Stimulated activated naive B cell treated with anti-CD40 and anti-IgM and Interleukin-4, amounts not matched to agents 10 μg/mL and 1 μg/mL and 100 μg/mL, for 72 hours (primary cell): ENCODE measurements at regions not wholly inside any gene's neighbourhood (a gene's known extent, or its start where the extent isn't known, plus 50 kb on each side); places are given as distances from the start of the nearest gene placed in this dataset.

Experiments used
- ATAC-seq, 2 donors: fragments of 150-1000 bp; cut with Tn5 transposase; replicated peaks; 2 replicates each; pipeline ENCODE4 v1.10.0; 2021; ENCODE audit warnings: moderate library complexity in 1 of 2
- DNase-seq: peaks from one replicate; pipeline ENCODE4 v3.0.0; 2021
- H3K27ac Mint-ChIP-seq: one replicate; pipeline ENCODE4 v1.8.0; 2022; ENCODE audit warnings: mild to moderate bottlenecking, mixed read lengths
- H3K27me3 Mint-ChIP-seq, 2 donors: one replicate each; pipeline ENCODE4 v1.8.0; 2022; ENCODE audit warnings: mixed read lengths in 2 of 2
- H3K36me3 Mint-ChIP-seq, 2 donors: one replicate each; pipeline ENCODE4 v1.8.0; 2022; ENCODE audit warnings: mixed read lengths in 2 of 2, mild to moderate bottlenecking in 1 of 2
- H3K4me1 Mint-ChIP-seq, 2 donors: one replicate each; pipeline ENCODE4 v1.8.0; 2022; ENCODE audit warnings: mixed read lengths in 2 of 2, mild to moderate bottlenecking in 1 of 2
- H3K4me3 Mint-ChIP-seq, 2 donors: one replicate each; pipeline ENCODE4 v1.8.0; 2022; ENCODE audit warnings: mild to moderate bottlenecking in 2 of 2, mixed read lengths in 2 of 2, moderate library complexity in 1 of 2
- H3K9me3 Mint-ChIP-seq, 2 donors: one replicate each; pipeline ENCODE4 v1.8.0; 2022; ENCODE audit warnings: mixed read lengths in 2 of 2, mild to moderate bottlenecking in 1 of 2

DNA sequence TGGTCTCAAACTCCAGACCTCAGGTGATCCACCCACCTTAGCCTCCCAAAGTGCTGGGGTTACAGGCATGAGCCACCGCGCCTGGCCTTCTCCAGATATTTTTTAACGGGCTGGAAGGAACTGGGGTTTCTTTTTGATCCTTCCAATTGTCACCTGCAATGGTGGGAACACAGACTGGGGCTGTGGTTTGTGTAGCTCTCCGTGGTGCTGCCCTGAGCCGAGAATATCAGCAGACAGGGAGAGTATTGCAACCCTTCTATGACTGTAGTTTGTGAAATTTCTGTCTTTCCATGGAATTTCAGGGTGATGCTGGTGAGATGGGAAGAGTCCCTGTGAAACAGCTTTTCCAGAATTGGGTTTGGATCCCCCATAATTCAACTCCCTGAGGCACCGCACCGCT, 263.5 kb downstream of the ENGASE start:
- no peak for ATAC-seq
- H3K4me3 Mint-ChIP-seq: no peak overlapping the region
- H3K36me3 Mint-ChIP-seq: no peaks in the 10 kb centered on the region
- no peaks in the 10 kb centered on the region for H3K9me3 Mint-ChIP-seq
- no peak for DNase-seq
- peaks cover 19 to 20% of the 10 kb centered on the region in 2 donors for H3K27me3 Mint-ChIP-seq
- H3K27ac Mint-ChIP-seq: no peak overlapping the region
- H3K4me1 Mint-ChIP-seq: peaks cover 29 to 47% of the 10 kb centered on the region in 2 donors

DNA sequence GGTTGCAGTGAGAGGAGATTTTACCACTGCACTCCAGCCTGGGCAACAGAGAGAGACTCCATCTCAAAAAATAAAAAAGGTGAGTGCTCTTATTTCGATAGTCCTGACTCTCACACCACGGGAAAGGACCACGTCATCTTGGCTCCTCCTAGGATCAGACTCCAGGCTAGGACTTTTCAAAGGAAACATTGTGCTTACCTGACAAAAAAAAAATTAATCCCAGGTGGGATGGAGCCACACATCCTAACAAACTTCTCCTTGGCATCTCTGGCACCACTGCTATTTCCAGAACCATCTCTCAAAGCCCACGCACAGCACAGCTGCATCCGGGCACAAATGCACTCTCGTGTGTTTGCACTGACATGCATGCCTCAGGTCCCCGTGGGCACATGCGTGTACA, 262.4 kb downstream of the ENGASE start:
- no peak for ATAC-seq

DNA sequence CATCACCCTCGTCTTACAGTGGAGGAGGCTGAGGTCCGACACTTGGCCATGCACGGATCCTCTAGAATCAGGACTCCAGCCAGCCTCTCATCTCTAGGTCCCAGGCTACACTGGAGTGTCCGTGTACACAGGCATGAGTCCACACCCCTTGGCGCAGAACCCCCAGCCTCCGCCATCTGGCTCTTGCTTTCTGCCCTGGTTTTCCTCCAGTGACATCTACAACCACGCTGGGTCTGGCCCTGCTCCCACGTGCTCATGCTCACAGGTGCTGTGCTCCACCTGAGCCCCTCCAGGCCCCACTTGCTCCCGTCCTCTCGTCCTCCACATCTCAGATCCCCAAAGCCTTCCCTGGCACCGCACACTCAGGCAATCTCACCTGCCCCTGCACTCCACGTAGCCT, 260.8 kb downstream of the ENGASE start:
- ATAC-seq: no peak
- H3K4me1 Mint-ChIP-seq: peaks cover 23 to 24% of the 10 kb centered on the region in 2 donors
- H3K9me3 Mint-ChIP-seq: no peaks in the 10 kb centered on the region
- no peak overlapping the region for H3K4me3 Mint-ChIP-seq
- no peak for DNase-seq
- no peak overlapping the region for H3K27ac Mint-ChIP-seq
- peaks cover 41 to 45% of the 10 kb centered on the region in 2 donors for H3K27me3 Mint-ChIP-seq
- H3K36me3 Mint-ChIP-seq: no peaks in the 10 kb centered on the region

More for the DNA sequence above, 262.4 kb downstream of the ENGASE start:
- Mint-ChIP-seq H3K36me3 (no peaks in the 10 kb centered on the region), H3K27ac (no peak overlapping the region), H3K4me1 (peaks cover 28 to 38% of the 10 kb centered on the region in 2 donors), H3K27me3 (peaks cover 26 to 29% of the 10 kb centered on the region in 2 donors), H3K4me3 (no peak overlapping the region), H3K9me3 (no peaks in the 10 kb centered on the region)
- DNase-seq: no peak

DNA sequence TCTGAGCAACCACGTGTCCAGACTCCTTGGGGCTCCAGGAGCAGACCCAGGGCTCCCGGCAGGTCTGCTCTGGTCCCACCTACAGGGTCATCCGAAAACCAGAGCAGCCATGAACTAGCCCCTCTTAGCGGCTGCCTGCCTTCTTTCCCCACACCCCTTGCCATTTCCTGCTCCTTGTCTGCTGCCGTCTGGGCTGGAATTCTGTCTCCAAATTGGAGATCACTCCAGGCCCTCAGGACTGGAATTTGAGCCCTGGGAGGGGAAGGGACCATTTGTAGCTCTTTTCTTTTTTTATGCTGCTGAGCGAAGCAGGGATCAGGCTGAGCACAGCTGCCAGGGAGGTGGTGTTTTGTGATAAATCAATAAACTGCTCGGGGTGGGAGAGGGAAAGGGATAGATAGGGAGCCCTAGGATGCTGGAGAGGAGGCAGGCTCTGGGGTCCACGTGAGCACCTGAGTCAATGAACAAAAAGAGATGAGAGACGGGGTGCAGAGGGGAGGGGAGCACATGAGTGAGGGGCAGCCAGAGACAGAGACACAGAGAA, 257.5 kb downstream of the ENGASE start:
- ATAC-seq: no peak

DNA sequence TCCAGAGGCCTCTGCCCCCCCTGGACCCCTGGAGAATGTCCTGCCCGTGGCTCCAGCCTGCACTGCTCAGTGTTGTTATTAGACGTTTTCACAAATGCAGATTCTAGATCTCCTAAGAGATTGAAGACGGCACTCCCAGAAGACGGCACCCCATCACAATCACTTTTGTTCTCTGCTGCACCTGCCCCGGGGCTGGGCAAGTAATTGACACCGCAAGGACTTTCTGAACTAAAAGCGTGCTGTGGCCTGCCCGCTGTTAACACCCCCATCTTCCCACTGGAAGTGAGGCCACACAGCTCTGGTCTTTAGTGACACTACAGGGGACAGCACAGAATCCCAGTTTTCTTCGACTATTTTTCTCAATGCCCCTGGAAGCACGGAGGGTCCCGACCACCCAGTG, 256.9 kb downstream of the ENGASE start:
- no peak overlapping the region for H3K27ac Mint-ChIP-seq
- no peak overlapping the region for H3K4me3 Mint-ChIP-seq
- no peaks in the 10 kb centered on the region for H3K36me3 Mint-ChIP-seq
- no peak for ATAC-seq
- no peak for DNase-seq
- H3K9me3 Mint-ChIP-seq: no peaks in the 10 kb centered on the region
- H3K27me3 Mint-ChIP-seq: peaks cover 68 to 81% of the 10 kb centered on the region in 2 donors
- peaks cover 0 to 7% of the 10 kb centered on the region in 2 donors for H3K4me1 Mint-ChIP-seq

More for the DNA sequence above, 257.5 kb downstream of the ENGASE start:
- Mint-ChIP-seq H3K4me1 (peaks cover 0 to 7% of the 10 kb centered on the region in 2 donors), H3K9me3 (no peaks in the 10 kb centered on the region), H3K36me3 (no peaks in the 10 kb centered on the region), H3K4me3 (no peak overlapping the region), H3K27ac (no peak overlapping the region), H3K27me3 (peaks cover 65 to 75% of the 10 kb centered on the region in 2 donors)
- no peak for DNase-seq

DNA sequence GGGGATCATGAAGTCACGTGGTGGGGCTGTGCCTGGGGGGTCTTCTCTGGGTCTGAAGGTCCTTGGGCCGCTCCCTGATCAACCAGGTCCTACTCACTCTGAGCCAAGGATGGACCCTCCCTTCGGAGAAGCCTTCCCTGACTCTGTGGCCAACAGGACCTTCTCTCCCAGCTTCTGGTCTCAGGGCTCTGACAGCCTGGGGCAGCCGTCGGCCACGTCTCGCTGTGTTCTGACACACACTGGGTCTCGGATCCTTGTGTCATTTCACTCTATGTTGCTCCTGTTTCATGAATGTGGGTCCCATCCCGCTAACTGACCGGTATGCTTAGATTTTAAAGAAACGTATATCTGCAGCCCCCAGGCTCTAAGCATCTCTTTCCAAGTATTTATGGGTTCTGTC, 256.1 kb downstream of the ENGASE start:
- no peak for DNase-seq
- H3K9me3 Mint-ChIP-seq: no peaks in the 10 kb centered on the region
- ATAC-seq: peak in 1 of 2 donors; percentile 14
- H3K36me3 Mint-ChIP-seq: no peaks in the 10 kb centered on the region
- H3K4me3 Mint-ChIP-seq: no peak overlapping the region
- no peak overlapping the region for H3K27ac Mint-ChIP-seq
- H3K4me1 Mint-ChIP-seq: peaks cover 0 to 7% of the 10 kb centered on the region in 2 donors
- H3K27me3 Mint-ChIP-seq: peaks cover 71 to 85% of the 10 kb centered on the region in 2 donors

DNA sequence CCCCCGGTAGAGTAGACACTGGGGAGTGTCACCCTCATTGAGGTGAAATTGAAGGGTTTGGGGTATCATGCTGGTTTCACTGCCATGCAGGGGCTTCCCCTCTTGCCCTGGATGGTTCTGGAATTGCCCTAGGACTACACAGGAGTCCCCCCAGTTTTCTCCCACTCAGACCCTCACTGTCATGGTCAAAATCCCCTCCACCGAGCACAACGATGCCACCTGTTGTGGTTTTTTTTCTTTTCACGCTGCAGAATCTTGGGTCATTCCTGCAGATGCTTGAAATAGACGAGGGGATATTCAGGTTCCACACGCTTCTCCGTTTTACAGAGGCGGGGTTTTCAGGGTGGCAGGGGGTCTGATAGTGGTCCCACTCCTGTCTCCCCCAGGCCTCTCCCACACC, 255.6 kb downstream of the ENGASE start:
- Mint-ChIP-seq H3K36me3 (no peaks in the 10 kb centered on the region), H3K4me3 (no peak overlapping the region), H3K4me1 (peaks cover 0 to 7% of the 10 kb centered on the region in 2 donors), H3K9me3 (no peaks in the 10 kb centered on the region), H3K27ac (no peak overlapping the region), H3K27me3 (peaks cover 73 to 85% of the 10 kb centered on the region in 2 donors)
- DNase-seq (no peak), ATAC-seq (peak in 1 of 2 donors; percentile 46)

DNA sequence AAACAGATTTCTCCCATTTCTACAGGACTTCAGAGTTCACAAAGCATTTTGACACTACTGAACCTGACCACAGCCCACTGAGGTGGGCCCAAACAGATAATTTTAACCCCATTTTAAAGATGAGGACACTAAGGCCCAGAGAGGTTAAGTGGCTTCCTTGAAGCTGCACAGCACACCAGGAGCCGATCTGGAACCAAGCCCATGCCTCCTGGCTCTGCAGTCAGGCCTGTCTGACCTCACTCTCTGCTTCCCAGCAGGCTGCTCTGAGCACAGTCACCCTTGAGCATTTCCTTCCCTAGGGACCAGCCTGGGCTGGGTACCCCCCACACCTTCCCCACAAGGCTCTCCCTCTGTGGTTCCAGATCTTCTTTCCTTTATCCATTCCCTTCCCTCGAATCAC, 252.2 kb downstream of the ENGASE start:
- Mint-ChIP-seq H3K27ac (peak overlapping the region; percentile 51), H3K27me3 (peaks cover 74 to 81% of the 10 kb centered on the region in 2 donors), H3K4me3 (no peak overlapping the region), H3K36me3 (no peaks in the 10 kb centered on the region), H3K4me1 (peaks cover 0 to 5% of the 10 kb centered on the region in 2 donors), H3K9me3 (no peaks in the 10 kb centered on the region)
- no peak for DNase-seq
- no peak for ATAC-seq

DNA sequence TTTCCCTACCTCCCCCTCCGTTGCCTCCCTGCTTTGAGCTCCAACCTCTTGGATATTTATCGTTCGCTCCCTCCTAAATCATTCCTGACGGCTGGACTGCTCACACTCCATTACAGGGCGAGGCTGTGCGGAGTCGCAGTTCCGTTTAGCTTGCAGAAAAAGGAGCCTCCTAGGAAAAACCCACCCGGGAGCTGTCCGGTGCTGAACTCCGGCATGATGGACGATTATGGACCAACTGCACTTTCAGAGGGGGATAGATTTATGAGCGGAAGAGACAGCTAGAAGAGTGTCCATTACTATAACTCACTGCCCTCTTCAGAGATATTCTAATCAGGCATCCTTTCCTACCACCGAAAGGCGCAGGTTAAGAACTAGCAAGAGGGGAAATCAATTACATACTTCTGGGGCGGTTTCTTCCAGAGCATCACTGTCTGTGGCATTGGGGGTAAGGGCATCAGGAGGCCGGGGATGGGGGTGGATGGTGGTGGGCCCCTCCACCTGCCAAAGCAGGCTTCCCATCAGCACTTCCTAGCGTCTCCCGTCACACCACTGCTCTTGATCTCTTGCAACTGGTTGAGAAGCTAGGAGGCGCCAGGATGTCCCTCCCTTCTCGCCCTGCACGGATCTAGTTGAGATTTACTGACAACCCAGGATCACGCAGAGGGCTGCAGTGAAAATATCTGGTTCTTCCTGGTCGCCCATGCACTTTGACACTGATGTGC, 251.2 kb downstream of the ENGASE start:
- ATAC-seq (no peak), DNase-seq (no peak)
- H3K4me3 Mint-ChIP-seq: no peak overlapping the region
- H3K27me3 Mint-ChIP-seq: peaks cover 70 to 80% of the 10 kb centered on the region in 2 donors
- no peaks in the 10 kb centered on the region for H3K9me3 Mint-ChIP-seq
- no peaks in the 10 kb centered on the region for H3K36me3 Mint-ChIP-seq
- H3K27ac Mint-ChIP-seq: no peak overlapping the region
- H3K4me1 Mint-ChIP-seq: peaks cover 0 to 2% of the 10 kb centered on the region in 2 donors

DNA sequence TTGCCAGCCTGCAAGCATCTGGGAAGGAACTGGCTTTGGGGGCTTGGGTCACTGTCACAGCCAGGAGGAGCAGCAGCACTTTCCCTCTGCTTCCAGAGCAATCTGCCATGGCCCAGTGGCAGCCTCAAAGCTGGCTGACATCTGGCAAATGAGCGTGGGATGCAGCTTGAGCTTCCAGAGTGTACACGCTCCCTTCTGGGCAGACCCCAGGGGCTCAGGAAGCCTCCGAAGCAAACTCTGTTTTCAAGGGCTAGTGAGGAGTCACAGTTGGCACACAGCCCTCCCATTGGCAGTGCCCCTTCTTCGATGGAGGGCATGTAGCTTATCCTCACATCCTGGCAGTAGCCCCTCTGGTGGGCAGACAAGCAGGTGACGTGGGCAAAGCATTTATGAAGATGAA, 249.6 kb downstream of the ENGASE start:
- peaks cover 63 to 81% of the 10 kb centered on the region in 2 donors for H3K27me3 Mint-ChIP-seq
- ATAC-seq: no peak
- H3K36me3 Mint-ChIP-seq: no peaks in the 10 kb centered on the region
- H3K4me3 Mint-ChIP-seq: no peak overlapping the region
- H3K4me1 Mint-ChIP-seq: peaks cover 0 to 2% of the 10 kb centered on the region in 2 donors
- no peak for DNase-seq
- no peaks in the 10 kb centered on the region for H3K9me3 Mint-ChIP-seq
- no peak overlapping the region for H3K27ac Mint-ChIP-seq

DNA sequence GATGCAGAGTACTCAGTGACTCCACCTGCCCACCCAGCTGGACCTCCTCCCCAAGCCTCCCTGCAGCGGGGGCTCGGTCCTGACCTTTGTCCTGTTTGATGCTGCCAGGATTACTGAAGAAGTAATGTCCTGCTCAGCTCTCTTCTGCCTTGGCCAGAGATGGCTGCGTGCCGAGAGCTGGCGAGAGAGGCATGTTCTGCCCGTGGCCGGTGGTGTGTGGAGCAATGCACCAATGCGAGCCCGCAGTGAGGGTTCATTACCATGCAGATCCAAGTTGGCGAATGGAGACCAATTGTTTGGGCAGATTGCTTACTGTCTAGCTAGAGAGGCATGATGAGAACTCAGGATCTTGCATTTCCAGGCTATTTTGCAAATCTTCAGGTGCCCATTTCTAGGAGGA, 248.9 kb downstream of the ENGASE start:
- Mint-ChIP-seq H3K36me3 (no peaks in the 10 kb centered on the region), H3K9me3 (no peaks in the 10 kb centered on the region), H3K27ac (no peak overlapping the region), H3K4me1 (peaks cover 0 to 2% of the 10 kb centered on the region in 2 donors), H3K4me3 (no peak overlapping the region), H3K27me3 (peaks cover 60 to 80% of the 10 kb centered on the region in 2 donors)
- DNase-seq: no peak
- ATAC-seq: no peak

DNA sequence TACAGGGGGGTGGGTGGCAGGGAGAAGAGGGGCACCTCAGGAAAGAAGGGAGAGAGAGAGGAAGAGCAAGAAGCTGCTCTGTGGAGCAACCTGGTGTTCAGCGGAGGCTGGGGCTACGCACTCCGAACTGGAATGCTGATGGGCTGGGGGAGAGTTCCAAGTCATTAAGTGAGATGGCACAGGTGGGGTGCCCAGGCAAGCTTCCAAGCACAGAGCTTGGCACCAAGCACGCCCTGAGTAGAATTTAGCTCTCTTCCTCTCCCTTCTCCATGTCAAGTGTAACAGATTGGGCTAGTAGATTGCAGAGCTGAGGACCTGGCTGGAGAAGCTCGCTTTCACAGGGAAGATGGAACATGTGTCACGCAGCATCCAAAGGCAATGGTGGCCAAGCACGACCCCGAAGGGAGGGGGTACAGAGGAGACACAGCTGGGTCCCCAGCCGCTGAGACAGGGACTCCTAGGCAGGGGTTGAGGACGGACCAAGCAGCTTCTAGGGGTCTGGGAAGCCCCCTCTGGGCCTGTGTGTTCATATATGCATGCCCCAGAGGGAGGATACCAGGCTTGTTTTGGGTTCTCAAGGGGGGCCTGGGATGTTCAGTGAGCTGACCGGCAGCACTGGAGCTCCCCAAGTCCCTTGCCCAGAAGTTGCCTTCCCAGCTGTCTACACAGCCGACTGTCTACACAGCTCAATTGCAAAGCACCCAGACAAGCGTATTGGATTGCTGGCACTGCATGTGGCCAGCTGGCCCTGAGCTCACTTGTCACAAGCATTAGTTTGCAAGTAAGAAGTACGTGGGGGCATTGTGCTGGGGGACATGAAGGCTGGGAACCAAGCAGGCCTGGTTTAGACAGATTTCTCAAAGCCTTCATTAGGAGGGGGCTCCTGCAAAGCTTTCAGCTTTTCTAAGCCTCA, 247.8 kb downstream of the ENGASE start:
- H3K27me3 Mint-ChIP-seq: peaks cover 59 to 80% of the 10 kb centered on the region in 2 donors

DNA sequence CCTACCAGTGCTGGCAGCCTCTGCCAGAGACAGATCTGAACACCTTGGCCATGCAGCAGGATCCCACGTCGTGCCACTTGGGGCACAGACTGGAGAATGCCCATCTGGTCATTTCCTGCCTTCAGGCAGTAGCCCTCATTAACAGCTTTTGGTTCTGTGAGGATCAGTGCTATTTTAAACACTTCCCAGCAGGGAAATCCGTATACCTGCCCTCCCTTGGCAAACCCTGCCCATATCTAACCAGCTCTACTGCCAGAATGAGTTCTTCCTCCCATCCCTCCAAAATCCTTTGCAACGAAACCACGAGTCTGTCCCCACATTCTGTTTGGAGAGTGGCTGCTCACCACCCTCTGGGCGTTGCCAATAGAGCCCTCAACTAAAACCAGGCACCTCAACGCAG, 245.7 kb downstream of the ENGASE start:
- Mint-ChIP-seq H3K27ac (no peak overlapping the region), H3K4me1 (no peaks in the 10 kb centered on the region), H3K4me3 (no peak overlapping the region), H3K36me3 (no peaks in the 10 kb centered on the region), H3K27me3 (peaks cover 52 to 79% of the 10 kb centered on the region in 2 donors), H3K9me3 (no peaks in the 10 kb centered on the region)
- no peak for DNase-seq
- ATAC-seq: no peak

More for the DNA sequence above, 247.8 kb downstream of the ENGASE start:
- ATAC-seq (no peak), DNase-seq (no peak)
- Mint-ChIP-seq H3K27ac (no peak overlapping the region), H3K4me3 (no peak overlapping the region), H3K9me3 (no peaks in the 10 kb centered on the region), H3K4me1 (peaks cover 0 to 2% of the 10 kb centered on the region in 2 donors), H3K36me3 (no peaks in the 10 kb centered on the region)

DNA sequence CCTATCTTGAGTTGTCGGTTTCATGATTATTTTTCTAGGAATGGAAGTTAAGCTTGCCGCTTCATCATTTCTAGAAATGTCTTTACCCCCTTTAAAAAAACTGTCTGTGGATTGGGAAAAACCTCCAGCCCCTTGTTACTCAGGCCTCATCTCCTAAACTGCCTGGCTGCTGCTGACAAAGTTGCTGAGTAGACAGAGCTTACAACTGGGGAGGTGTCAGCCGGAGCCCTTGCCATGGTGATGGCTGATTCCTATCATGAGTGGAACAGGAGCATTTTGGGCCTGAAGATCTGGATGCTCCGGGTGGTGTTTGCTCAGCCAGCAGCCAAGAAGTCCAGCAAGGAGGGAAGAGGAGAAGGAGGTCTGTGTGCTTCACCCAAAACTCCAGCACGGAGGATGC, 243.3 kb downstream of the ENGASE start:
- H3K27me3 Mint-ChIP-seq: peaks cover 57 to 91% of the 10 kb centered on the region in 2 donors
- no peak for DNase-seq
- H3K27ac Mint-ChIP-seq: no peak overlapping the region
- ATAC-seq: no peak
- H3K36me3 Mint-ChIP-seq: no peaks in the 10 kb centered on the region
- no peaks in the 10 kb centered on the region for H3K4me1 Mint-ChIP-seq
- H3K4me3 Mint-ChIP-seq: no peak overlapping the region
- H3K9me3 Mint-ChIP-seq: no peaks in the 10 kb centered on the region
